Hematopoietic multipotent progenitor cell treated with erythropoietin and hydrocortisone succinate and interleukin-3 and kit ligand, for 8 days (in vitro differentiated cells): ENCODE measurements at regions not wholly inside any gene's neighbourhood (a gene's known extent, or its start where the extent isn't known, plus 50 kb on each side); places are given as distances from the start of the nearest gene placed in this dataset.

Experiments used
- DNase-seq: peaks from one replicate; pipeline ENCODE4 v3.0.0-alpha.2; 2015

- no peak for DNase-seq
Observed at GRCh38 chr6:22954749-22955385, 385.5 kb downstream of the HDGFL1 start.

GRCh38 chr6:22956029-22956681, 386.8 kb downstream of the HDGFL1 start:
- DNase-seq: no peak

- no peak for DNase-seq
Observed at GRCh38 chr6:22958677-22959076, 389.3 kb downstream of the HDGFL1 start.

- DNase-seq: no peak
Observed at GRCh38 chr6:22959571-22959970, 390.2 kb downstream of the HDGFL1 start.

- DNase-seq: no peak
Observed at GRCh38 chr6:22964334-22964733, 395.0 kb downstream of the HDGFL1 start.

- DNase-seq: no peak
Observed at GRCh38 chr6:22965889-22966288, 396.5 kb downstream of the HDGFL1 start.

- DNase-seq: no peak
Observed at GRCh38 chr6:22966691-22967422, 397.5 kb downstream of the HDGFL1 start.

GRCh38 chr6:22970004-22970403, 400.6 kb downstream of the HDGFL1 start:
- DNase-seq: no peak

- DNase-seq: no peak
Observed at GRCh38 chr6:22972771-22973170, 403.4 kb downstream of the HDGFL1 start.

- DNase-seq: no peak
Observed at GRCh38 chr6:22975079-22975478, 405.7 kb downstream of the HDGFL1 start.

GRCh38 chr6:22980446-22980845, 411.1 kb downstream of the HDGFL1 start:
- DNase-seq: no peak

- no peak for DNase-seq
Observed at GRCh38 chr6:23002044-23002619, 432.8 kb downstream of the HDGFL1 start.

- DNase-seq: no peak
Observed at GRCh38 chr6:23003671-23004467, 434.5 kb downstream of the HDGFL1 start.

- no peak for DNase-seq
Observed at GRCh38 chr6:23006656-23007055, 437.3 kb downstream of the HDGFL1 start.

- DNase-seq: no peak
Observed at GRCh38 chr6:23011615-23012014, 442.2 kb downstream of the HDGFL1 start.

- no peak for DNase-seq
Observed at GRCh38 chr6:23013776-23014175, 444.4 kb downstream of the HDGFL1 start.

- DNase-seq: no peak
Observed at GRCh38 chr6:23016696-23017095, 447.3 kb downstream of the HDGFL1 start.

GRCh38 chr6:23021487-23021886, 452.1 kb downstream of the HDGFL1 start:
- no peak for DNase-seq

- no peak for DNase-seq
Observed at GRCh38 chr6:23027281-23027680, 457.9 kb downstream of the HDGFL1 start.

GRCh38 chr6:23031986-23032385, 462.6 kb downstream of the HDGFL1 start:
- DNase-seq: no peak

GRCh38 chr6:23034926-23035325, 465.6 kb downstream of the HDGFL1 start:
- no peak for DNase-seq

GRCh38 chr6:23036406-23036983, 467.1 kb downstream of the HDGFL1 start:
- DNase-seq: no peak

- DNase-seq: no peak
Observed at GRCh38 chr6:23040899-23041298, 471.5 kb downstream of the HDGFL1 start.
